NT2/D1 (cell line): ENCODE measurements at regions not wholly inside any gene's neighbourhood (a gene's known extent, or its start where the extent isn't known, plus 50 kb on each side); places are given as distances from the start of the nearest gene placed in this dataset.

ENCODE experiments used
- SUZ12 ChIP-seq: IDR thresholded peaks from 2 replicates; pipeline ENCODE4 v1.6.1; 2011; ENCODE audit not compliant: insufficient read length, insufficient read depth; ENCODE audit errors: extremely low read depth
- YY1 ChIP-seq: IDR thresholded peaks from 2 replicates; pipeline ENCODE4 v1.6.1; 2011; ENCODE audit not compliant: insufficient read length, insufficient read depth
- ZNF274 ChIP-seq: IDR thresholded peaks from 2 replicates; pipeline ENCODE4 v1.6.1; 2011; ENCODE audit warnings: mild to moderate bottlenecking, low read depth, low read length

- no peak for TF ChIP-seq YY1
- TF ChIP-seq SUZ12, result no peak
- no peak for TF ChIP-seq ZNF274
These were observed 103.2 kb upstream of the BNIP2 start for GRCh38 chr15:59792359-59792758.
